ENCODE measurements at regions not wholly inside any gene's neighbourhood (a gene's known extent, or its start where the extent isn't known, plus 50 kb on each side); places are given as distances from the start of the nearest gene placed in this dataset.

- Histone ChIP-seq H3K36me3 (ENCODE audit: low read depth) (no peaks in the 10 kb centered on the region), H3K4me3 (no peak overlapping the region), H3K79me2 (ENCODE audit: low read depth) (no peaks in the 10 kb centered on the region), H3K4me1 (replicated peaks; ENCODE audit: insufficient read depth) (no peaks in the 10 kb centered on the region), H3K9me2 (ENCODE audit: insufficient read depth) (no peaks in the 10 kb centered on the region; the same call in 1 of the 2 replicates), H3K4me2 (no peak overlapping the region), H2AFZ (no peak overlapping the region), H3F3A (ENCODE audit: insufficient read depth, low read depth) (no peaks in the 10 kb centered on the region), H3K27me3 (ENCODE audit: insufficient read depth, low read depth) (no peaks in the 10 kb centered on the region), H3K27ac (no peak overlapping the region), H4K20me1 (ENCODE audit: insufficient read depth) (no peaks in the 10 kb centered on the region), H3K9me3 (ENCODE audit: insufficient read depth, low read depth) (no peaks in the 10 kb centered on the region)
- DNase-seq: no peak
- TF ChIP-seq CTCF (conservative IDR thresholded peaks at IDR 0.05) (no peak), EZH2 (IDR thresholded peaks at IDR 0.05; ENCODE audit: low read depth) (no peak)
- BruUV-seq (replicated peaks): no TSS peak
- intact Hi-C loops (cut with micrococcal nuclease; ENCODE audit: unreplicated experiment): no loop called here
- CTCF ChIA-PET: no interaction called here
- POLR2A ChIA-PET (ENCODE audit: unreplicated experiment): no interaction called here
These were observed 261.1 kb upstream of the ZEB2 start for GRCh38 chr2:144780983-144781382.

- no peak for TF ChIP-seq CTCF (conservative IDR thresholded peaks at IDR 0.05)
- no peak for TF ChIP-seq EZH2 (IDR thresholded peaks at IDR 0.05; ENCODE audit: low read depth)
These were observed 256.8 kb upstream of the ZEB2 start for GRCh38 chr2:144776766-144777165.

GRCh38 chr2:144774809-144775208 lies 254.9 kb upstream of the ZEB2 start:
- Histone ChIP-seq H3K4me3 (no peak overlapping the region), H3K4me1 (replicated peaks; ENCODE audit: insufficient read depth) (no peaks in the 10 kb centered on the region), H3K36me3 (ENCODE audit: low read depth) (no peaks in the 10 kb centered on the region), H3K27ac (no peak overlapping the region), H2AFZ (no peak overlapping the region), H3K9me3 (ENCODE audit: insufficient read depth, low read depth) (no peaks in the 10 kb centered on the region), H3F3A (ENCODE audit: insufficient read depth, low read depth) (no peaks in the 10 kb centered on the region), H3K4me2 (no peak overlapping the region), H4K20me1 (ENCODE audit: insufficient read depth) (no peaks in the 10 kb centered on the region), H3K27me3 (ENCODE audit: insufficient read depth, low read depth) (no peaks in the 10 kb centered on the region), H3K9me2 (ENCODE audit: insufficient read depth) (no peaks in the 10 kb centered on the region), H3K79me2 (ENCODE audit: low read depth) (no peaks in the 10 kb centered on the region)
- intact Hi-C loops (cut with micrococcal nuclease; ENCODE audit: unreplicated experiment): no loop called here
- ChIA-PET CTCF (no interaction called here), POLR2A (ENCODE audit: unreplicated experiment) (no interaction called here)
- no peak for DNase-seq
- TF ChIP-seq EZH2 (IDR thresholded peaks at IDR 0.05; ENCODE audit: low read depth): no peak
- TF ChIP-seq CTCF (conservative IDR thresholded peaks at IDR 0.05): no peak
- no TSS peak for BruUV-seq (replicated peaks)

More at GRCh38 chr2:144776766-144777165, 256.8 kb upstream of the ZEB2 start:
- no peaks in the 10 kb centered on the region for H3F3A ChIP-seq (ENCODE audit: insufficient read depth, low read depth)
- no peak overlapping the region for H3K4me2 ChIP-seq
- no peaks in the 10 kb centered on the region for H3K36me3 ChIP-seq (ENCODE audit: low read depth)
- intact Hi-C loops (cut with micrococcal nuclease; ENCODE audit: unreplicated experiment): no loop called here
- ChIA-PET POLR2A (ENCODE audit: unreplicated experiment) (no interaction called here), CTCF (no interaction called here)
- BruUV-seq (replicated peaks): no TSS peak
- no peak for DNase-seq
- H3K9me2 ChIP-seq (ENCODE audit: insufficient read depth): no peaks in the 10 kb centered on the region; the same call in 1 of the 2 replicates
- no peak overlapping the region for H3K4me3 ChIP-seq
- H3K27me3 ChIP-seq (ENCODE audit: insufficient read depth, low read depth): no peaks in the 10 kb centered on the region
- H3K27ac ChIP-seq: no peak overlapping the region
- H3K79me2 ChIP-seq (ENCODE audit: low read depth): no peaks in the 10 kb centered on the region
- H3K9me3 ChIP-seq (ENCODE audit: insufficient read depth, low read depth): no peaks in the 10 kb centered on the region
- H3K4me1 ChIP-seq (replicated peaks; ENCODE audit: insufficient read depth): no peaks in the 10 kb centered on the region
- H4K20me1 ChIP-seq (ENCODE audit: insufficient read depth): no peaks in the 10 kb centered on the region
- no peak overlapping the region for H2AFZ ChIP-seq
